RPMI7951 (cell line): ENCODE measurements at regions not wholly inside any gene's neighbourhood (a gene's known extent, or its start where the extent isn't known, plus 50 kb on each side); places are given as distances from the start of the nearest gene placed in this dataset.
"Not testable (repeated sequence)": the region's sequence is repeated elsewhere in the genome, so short reads cannot be mapped to it uniquely, and the experiment has no call there.

ENCODE experiments used
- DNase-seq: peaks from one replicate; pipeline ENCODE4 v3.0.0-alpha.2; 2012; ENCODE audit warnings: low read depth

- DNase-seq: no peak
Observed at GRCh38 chr9:3773362-3774060, 247.7 kb upstream of the RFX3 start.

- no peak for DNase-seq
Observed at GRCh38 chr9:3769646-3770045, 243.8 kb upstream of the RFX3 start.

DNA sequence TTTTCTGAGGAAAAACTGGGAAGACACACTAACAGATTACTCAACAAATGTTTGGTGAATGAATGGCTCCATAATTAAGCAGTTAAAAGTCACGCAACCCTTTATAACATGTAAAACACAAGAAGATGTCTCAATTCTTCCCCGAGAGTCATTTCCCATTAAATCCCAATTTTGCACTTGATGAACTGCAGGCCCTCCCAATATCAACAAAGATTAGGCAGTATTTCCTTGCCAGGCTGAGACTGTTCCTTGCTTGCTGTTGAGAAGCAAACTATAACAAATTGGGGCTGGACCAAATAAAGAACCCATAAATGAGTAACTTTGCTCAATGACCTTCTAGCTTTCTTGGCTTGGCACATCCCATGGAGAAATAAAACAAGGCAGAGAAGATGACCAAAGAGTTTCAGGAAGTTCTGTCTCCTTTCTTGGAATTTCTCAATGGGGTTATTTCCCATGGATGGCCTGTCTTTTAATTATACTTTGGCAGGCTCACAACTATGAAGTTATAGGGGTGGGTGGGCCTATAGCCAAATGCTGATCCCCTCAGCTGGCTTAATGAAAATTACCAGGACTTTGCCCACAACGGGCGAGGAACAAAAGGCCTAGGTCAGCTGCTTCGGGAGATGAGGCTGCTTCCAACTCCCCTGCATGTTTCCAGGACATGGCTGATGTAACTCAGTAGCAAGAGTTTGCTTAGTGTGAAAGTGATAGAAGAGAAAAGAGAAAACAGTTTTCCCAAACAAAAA lies 243.1 kb upstream of the RFX3 start:
- DNase-seq: peak; percentile 43

GRCh38 chr9:3768286-3768685 lies 242.5 kb upstream of the RFX3 start:
- peak; percentile 47 for DNase-seq

GRCh38 chr9:3762076-3762475 lies 236.3 kb upstream of the RFX3 start:
- no peak for DNase-seq

DNA sequence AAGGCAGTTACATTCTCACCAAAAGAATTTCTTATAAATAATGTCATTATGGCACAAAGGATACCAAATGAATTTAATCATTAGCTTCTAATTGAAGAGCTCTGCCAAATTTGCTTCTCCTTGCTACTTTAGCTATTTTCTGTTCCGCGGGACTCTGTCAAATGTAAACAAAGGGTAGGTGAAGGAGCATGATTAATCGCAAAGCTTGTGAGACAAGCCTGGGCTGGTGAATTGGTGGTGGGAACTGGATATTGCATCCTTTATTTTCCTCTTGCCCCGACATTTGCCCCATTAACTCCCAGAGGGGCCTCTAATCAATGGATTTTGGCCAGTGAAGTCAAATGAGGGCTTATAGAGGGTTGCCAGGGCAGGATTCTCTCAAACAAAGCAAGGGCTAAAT lies 234.2 kb upstream of the RFX3 start:
- DNase-seq: no peak

DNA sequence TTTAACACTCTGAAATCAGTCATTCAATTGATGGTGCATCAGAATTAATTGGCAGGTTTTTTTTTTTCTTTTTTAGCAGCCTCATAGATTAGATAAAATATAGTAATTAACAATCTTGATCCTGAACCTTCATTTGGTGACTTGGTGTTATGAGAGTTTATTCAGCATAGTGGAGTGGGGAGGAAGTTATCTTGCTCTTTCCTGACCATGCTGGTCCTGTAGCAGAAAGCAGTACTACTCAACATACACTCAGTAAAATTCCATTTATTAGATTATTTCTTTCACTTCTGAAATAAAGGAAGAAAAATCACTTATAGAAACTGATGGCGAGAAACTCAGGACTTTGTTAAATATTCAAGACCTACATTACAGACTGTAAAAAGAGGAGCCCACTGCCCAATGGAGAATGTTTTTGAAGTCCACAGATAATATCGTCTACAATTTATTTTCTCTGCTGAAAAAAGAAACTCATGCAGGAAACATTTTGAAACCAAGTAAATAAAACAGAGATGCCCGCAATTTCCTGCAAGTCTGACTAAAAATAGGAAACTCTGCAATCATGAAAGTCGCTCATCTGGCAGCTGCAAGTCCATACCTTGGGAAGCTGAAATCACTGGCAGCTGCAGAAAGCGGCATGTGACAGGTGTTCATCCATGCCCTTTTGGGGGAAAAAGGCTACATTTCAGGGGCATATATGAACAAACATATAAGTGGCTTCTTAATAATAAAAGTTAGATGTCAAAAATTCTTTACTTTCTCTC lies 233.2 kb upstream of the RFX3 start:
- DNase-seq: peak; percentile 52

GRCh38 chr9:3756071-3756470 lies 230.3 kb upstream of the RFX3 start:
- DNase-seq: peak; percentile 32

GRCh38 chr9:3751125-3751758 lies 225.4 kb upstream of the RFX3 start:
- peak; percentile 85 for DNase-seq

DNA sequence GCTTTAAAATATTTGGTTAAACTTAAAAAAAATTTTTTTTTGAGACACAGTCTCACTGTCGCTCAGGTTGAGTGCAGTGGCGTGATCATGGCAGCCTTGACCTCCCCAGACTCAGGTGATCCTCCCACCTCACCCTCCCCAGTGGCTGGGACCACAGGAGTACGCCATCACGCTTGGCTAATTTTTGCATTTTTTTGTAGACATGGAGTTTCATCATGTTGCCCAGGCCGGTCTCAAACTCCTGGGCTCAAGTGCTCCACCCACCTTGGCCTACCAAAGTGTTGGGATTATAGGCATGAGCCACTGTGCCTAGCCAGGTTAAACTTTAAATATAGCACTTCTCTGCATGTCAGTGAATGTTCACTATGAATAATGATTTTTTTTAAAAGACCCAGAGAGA lies 224.5 kb upstream of the RFX3 start:
- no peak for DNase-seq

- peak; percentile 91 for DNase-seq
Observed at GRCh38 chr9:3746296-3747275, 220.8 kb upstream of the RFX3 start.

DNA sequence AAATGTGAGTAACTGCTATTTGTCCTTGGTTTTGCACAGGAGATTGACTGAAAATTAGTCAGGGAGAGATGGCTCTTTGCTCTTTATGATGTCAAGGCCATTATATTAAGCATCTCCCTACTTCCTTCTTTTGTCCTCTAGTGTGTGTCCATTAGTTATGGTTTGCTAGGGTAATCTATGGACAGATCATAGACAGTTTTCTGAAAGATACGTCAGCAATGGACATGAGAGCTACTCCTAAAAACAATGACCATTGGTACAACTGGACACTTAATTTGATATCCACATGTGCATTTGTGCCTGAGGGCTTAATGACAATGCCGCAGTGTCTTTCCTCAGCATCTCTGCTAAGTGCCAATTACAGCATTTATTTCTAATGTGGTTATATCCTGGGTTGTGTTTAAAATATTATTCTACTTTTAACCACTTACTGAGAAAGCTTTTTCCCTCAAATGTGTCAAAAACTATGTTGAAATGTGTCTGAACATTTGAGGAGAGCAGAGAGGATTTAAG lies 218.2 kb upstream of the RFX3 start:
- peak; percentile 36 for DNase-seq

- no peak for DNase-seq
Observed at GRCh38 chr9:3742586-3742985, 216.8 kb upstream of the RFX3 start.

- no peak for DNase-seq
Observed at GRCh38 chr9:3741729-3742128, 215.9 kb upstream of the RFX3 start.

- peak; percentile 28 for DNase-seq
Observed at GRCh38 chr9:3740690-3741419, 215.1 kb upstream of the RFX3 start.

- no peak for DNase-seq
Observed at GRCh38 chr9:3736161-3736560, 210.4 kb upstream of the RFX3 start.

DNA sequence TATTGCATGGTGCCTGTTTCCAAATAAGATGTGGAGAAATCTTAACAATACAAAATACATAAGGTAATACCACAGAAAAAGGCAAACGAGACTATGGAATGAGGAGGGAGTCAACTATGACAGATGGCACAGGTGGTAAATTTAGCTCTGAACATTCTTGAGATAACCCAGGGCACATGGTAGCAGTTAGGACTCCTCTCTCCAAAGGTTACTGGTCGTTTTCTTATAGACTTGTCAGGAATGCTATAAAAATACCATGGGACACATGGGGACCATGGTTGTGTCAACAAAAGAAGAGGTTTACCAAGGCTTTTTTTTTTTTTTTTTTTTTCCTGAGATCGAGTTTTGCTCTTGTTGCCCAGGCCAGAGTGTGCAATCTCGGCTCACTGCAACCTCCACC lies 209.4 kb upstream of the RFX3 start:
- no peak for DNase-seq

- DNase-seq: not testable (repeated sequence)
Observed at GRCh38 chr9:3733527-3734262, 207.9 kb upstream of the RFX3 start.

DNA sequence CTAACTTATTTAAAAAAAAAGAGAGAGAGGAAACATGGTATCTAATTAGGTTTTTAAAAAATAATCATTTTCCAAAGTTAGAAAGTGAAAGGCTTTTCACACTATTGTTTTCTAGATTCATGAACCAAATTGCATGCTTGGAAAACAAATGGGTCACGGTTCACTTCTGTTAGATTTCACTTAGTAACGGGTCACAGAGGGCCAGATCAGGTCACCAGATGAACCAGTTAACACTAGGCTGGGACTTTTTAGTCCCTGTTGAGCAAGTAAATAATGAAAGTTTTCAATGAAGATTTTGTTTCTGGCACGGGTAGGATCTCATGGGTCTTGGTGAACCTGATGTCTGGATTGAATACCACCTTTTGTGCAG lies 207.2 kb upstream of the RFX3 start:
- no peak for DNase-seq
